Liver (tissue), 8 donors: ENCODE measurements at regions not wholly inside any gene's neighbourhood (a gene's known extent, or its start where the extent isn't known, plus 50 kb on each side); places are given as distances from the start of the nearest gene placed in this dataset.

Experiments
- DNase-seq: peaks from one replicate; pipeline ENCODE4 v3.0.0-alpha.2; 2017; ENCODE audit warnings: low spot score
- H3K27ac ChIP-seq, 2 donors: one replicate each; pipeline ENCODE4 v1.7.0; 2013; ENCODE audit warnings: inconsistent platforms in 2 of 2, low read length in 2 of 2, control low read depth in 1 of 2, low read depth in 1 of 2, mild to moderate bottlenecking in 1 of 2
- H3K27me3 ChIP-seq, 4 donors: one replicate each; pipeline versions ENCODE4 v1.6.1 to v1.7.0; 2013; ENCODE audit warnings: low read length in 3 of 4, inconsistent platforms in 1 of 4, mild to moderate bottlenecking in 1 of 4, moderate library complexity in 1 of 4; ENCODE audit not compliant: control insufficient read depth in 4 of 4, insufficient read depth in 4 of 4
- H3K36me3 ChIP-seq, 4 donors: one replicate each; pipeline versions ENCODE4 v1.6.1 to v1.7.0; 2013; ENCODE audit warnings: low read length in 3 of 4, mild to moderate bottlenecking in 3 of 4, low read depth in 1 of 4, moderate library complexity in 1 of 4; ENCODE audit not compliant: control insufficient read depth in 4 of 4, insufficient read depth in 3 of 4
- H3K4me1 ChIP-seq, 4 donors: one replicate each; pipeline versions ENCODE4 v1.6.1 to v1.7.0; 2013; ENCODE audit warnings: low read length in 3 of 4, mild to moderate bottlenecking in 3 of 4, moderate library complexity in 1 of 4; ENCODE audit not compliant: control insufficient read depth in 4 of 4, insufficient read depth in 4 of 4
- H3K4me3 ChIP-seq, 3 donors: one replicate each; pipeline versions ENCODE4 v1.6.1 to v1.7.0; 2013; ENCODE audit warnings: low read length in 3 of 3, control low read depth in 1 of 3, low read depth in 1 of 3, mild to moderate bottlenecking in 1 of 3
- H3K9ac ChIP-seq, 2 donors: one replicate each; pipeline ENCODE4 v1.7.0; 2013; ENCODE audit warnings: low read length in 2 of 2, mild to moderate bottlenecking in 2 of 2, moderate library complexity in 2 of 2, control low read depth in 1 of 2, low read depth in 1 of 2
- H3K9me3 ChIP-seq, 4 donors: one replicate each; pipeline versions ENCODE4 v1.6.1 to v1.7.0; 2013; ENCODE audit warnings: low read length in 3 of 4; ENCODE audit not compliant: control insufficient read depth in 4 of 4
- ATF3 ChIP-seq: IDR thresholded peaks from 2 replicates; pipeline ENCODE4 v1.6.1; 2016; ENCODE audit warnings: antibody characterized with exemption
- EGR1 ChIP-seq, 2 donors: IDR thresholded peaks; 2 replicates each; pipeline ENCODE4 v1.6.1; 2016 to 2018; ENCODE audit warnings: antibody characterized with exemption in 2 of 2, low read depth in 2 of 2
- FOXA1 ChIP-seq: IDR thresholded peaks from 2 replicates; pipeline ENCODE4 v1.6.1; 2016; ENCODE audit warnings: antibody characterized with exemption
- FOXA2 ChIP-seq: IDR thresholded peaks from 2 replicates; pipeline ENCODE4 v1.6.1; 2016; ENCODE audit warnings: antibody characterized with exemption
- GABPA ChIP-seq, 2 donors: IDR thresholded peaks in 1 of 2; conservative IDR thresholded peaks in 1 of 2; 2 replicates each; pipeline ENCODE4 v1.6.1; 2016; ENCODE audit warnings: antibody characterized with exemption in 2 of 2, mild to moderate bottlenecking in 1 of 2, moderate library complexity in 1 of 2
- HNF4A ChIP-seq, 2 donors: conservative IDR thresholded peaks; 2 replicates each; pipeline ENCODE4 v1.6.1; 2016; ENCODE audit warnings: antibody characterized with exemption in 2 of 2, mild to moderate bottlenecking in 2 of 2
- HNF4G ChIP-seq: IDR thresholded peaks from 2 replicates; pipeline ENCODE4 v1.6.1; 2016; ENCODE audit warnings: antibody characterized with exemption
- JUND ChIP-seq, 2 donors: IDR thresholded peaks; 2 replicates each; pipeline ENCODE4 v1.6.1; 2016; ENCODE audit warnings: antibody characterized with exemption in 2 of 2
- NR2F2 ChIP-seq: IDR thresholded peaks from 2 replicates; pipeline ENCODE4 v1.6.1; 2016; ENCODE audit warnings: antibody characterized with exemption
- RAD21 ChIP-seq, 2 donors: IDR thresholded peaks; 2 replicates each; pipeline ENCODE4 v1.6.1; 2016; ENCODE audit warnings: antibody characterized with exemption in 2 of 2, mild to moderate bottlenecking in 2 of 2
- RXRA ChIP-seq, 2 donors: IDR thresholded peaks; 2 replicates each; pipeline ENCODE4 v1.6.1; 2017 to 2018; ENCODE audit warnings: antibody characterized with exemption in 2 of 2, mild to moderate bottlenecking in 1 of 2
- SP1 ChIP-seq: IDR thresholded peaks from 2 replicates; pipeline ENCODE4 v1.6.1; 2018; ENCODE audit warnings: antibody characterized with exemption, mild to moderate bottlenecking
- TAF1 ChIP-seq: conservative IDR thresholded peaks from 2 replicates; pipeline ENCODE4 v1.6.1; 2016; ENCODE audit warnings: antibody characterized with exemption, mild to moderate bottlenecking
- YY1 ChIP-seq: IDR thresholded peaks from 2 replicates; pipeline ENCODE4 v1.6.1; 2016; ENCODE audit warnings: antibody characterized with exemption, mild to moderate bottlenecking
- WGBS: extraction: QIAGEN DNeasy Blood & Tissue Kit; methylation state at CpG from one replicate; pipeline ENCODE4 v1.1.7; 2013; 5-methylcytosine and 5-hydroxymethylcytosine counted together
- TF ChIP-seq, protein P1 (sequence below): IDR thresholded peaks from 2 replicates; pipeline ENCODE4 v1.6.1; 2016; ENCODE audit warnings: antibody characterized with exemption, mild to moderate bottlenecking
- TF ChIP-seq, protein P2 (sequence below): IDR thresholded peaks from 2 replicates; pipeline ENCODE4 v1.6.1; 2016; ENCODE audit warnings: antibody characterized with exemption
- TF ChIP-seq, protein P3 (sequence below): IDR thresholded peaks from 2 replicates; pipeline ENCODE4 v1.6.1; 2016; ENCODE audit warnings: antibody characterized with exemption
- TF ChIP-seq, protein P4 (sequence below): fragments of 150-350 bp; IDR thresholded peaks from 2 replicates; pipeline ENCODE4 v1.5.1; 2017; ENCODE audit warnings: improper control_type of control experiment, low read depth, low read length; ENCODE audit not compliant: missing input control
- donor health status: healthy.
- donor health status: healthy.
- donor health status: healthy.
- donor health status: healthy.
- donor health status: healthy.

- Histone ChIP-seq H3K9me3 (no peaks in the 10 kb centered on the region), H3K27ac (no peak overlapping the region), H3K9ac (no peak overlapping the region), H3K4me3 (no peak overlapping the region), H3K27me3 (no peaks in the 10 kb centered on the region), H3K36me3 (no peaks in the 10 kb centered on the region), H3K4me1 (no peaks in the 10 kb centered on the region)
- 89% methylated on average over 8 of the region's 8 CpGs for WGBS
- TF ChIP-seq, protein P1, sequence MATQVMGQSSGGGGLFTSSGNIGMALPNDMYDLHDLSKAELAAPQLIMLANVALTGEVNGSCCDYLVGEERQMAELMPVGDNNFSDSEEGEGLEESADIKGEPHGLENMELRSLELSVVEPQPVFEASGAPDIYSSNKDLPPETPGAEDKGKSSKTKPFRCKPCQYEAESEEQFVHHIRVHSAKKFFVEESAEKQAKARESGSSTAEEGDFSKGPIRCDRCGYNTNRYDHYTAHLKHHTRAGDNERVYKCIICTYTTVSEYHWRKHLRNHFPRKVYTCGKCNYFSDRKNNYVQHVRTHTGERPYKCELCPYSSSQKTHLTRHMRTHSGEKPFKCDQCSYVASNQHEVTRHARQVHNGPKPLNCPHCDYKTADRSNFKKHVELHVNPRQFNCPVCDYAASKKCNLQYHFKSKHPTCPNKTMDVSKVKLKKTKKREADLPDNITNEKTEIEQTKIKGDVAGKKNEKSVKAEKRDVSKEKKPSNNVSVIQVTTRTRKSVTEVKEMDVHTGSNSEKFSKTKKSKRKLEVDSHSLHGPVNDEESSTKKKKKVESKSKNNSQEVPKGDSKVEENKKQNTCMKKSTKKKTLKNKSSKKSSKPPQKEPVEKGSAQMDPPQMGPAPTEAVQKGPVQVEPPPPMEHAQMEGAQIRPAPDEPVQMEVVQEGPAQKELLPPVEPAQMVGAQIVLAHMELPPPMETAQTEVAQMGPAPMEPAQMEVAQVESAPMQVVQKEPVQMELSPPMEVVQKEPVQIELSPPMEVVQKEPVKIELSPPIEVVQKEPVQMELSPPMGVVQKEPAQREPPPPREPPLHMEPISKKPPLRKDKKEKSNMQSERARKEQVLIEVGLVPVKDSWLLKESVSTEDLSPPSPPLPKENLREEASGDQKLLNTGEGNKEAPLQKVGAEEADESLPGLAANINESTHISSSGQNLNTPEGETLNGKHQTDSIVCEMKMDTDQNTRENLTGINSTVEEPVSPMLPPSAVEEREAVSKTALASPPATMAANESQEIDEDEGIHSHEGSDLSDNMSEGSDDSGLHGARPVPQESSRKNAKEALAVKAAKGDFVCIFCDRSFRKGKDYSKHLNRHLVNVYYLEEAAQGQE = no peak
- TF ChIP-seq, protein P2, sequence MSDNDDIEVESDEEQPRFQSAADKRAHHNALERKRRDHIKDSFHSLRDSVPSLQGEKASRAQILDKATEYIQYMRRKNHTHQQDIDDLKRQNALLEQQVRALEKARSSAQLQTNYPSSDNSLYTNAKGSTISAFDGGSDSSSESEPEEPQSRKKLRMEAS = no peak
- TF ChIP-seq YY1 (no peak), GABPA (IDR thresholded peaks at IDR 0.05 in 1 of 2, conservative IDR thresholded peaks at IDR 0.05 in 1 of 2) (no peak), SP1 (no peak), HNF4G (no peak), RXRA (IDR thresholded peaks at IDR 0.05) (no peak), FOXA1 (no peak), RAD21 (IDR thresholded peaks at IDR 0.05) (no peak), ATF3 (no peak), HNF4A (conservative IDR thresholded peaks at IDR 0.05) (no peak), FOXA2 (no peak), NR2F2 (no peak), TAF1 (no peak), EGR1 (IDR thresholded peaks at IDR 0.05; ENCODE audit: low read depth in 2 of 2) (no peak), JUND (IDR thresholded peaks at IDR 0.05) (no peak)
- TF ChIP-seq, protein P3, sequence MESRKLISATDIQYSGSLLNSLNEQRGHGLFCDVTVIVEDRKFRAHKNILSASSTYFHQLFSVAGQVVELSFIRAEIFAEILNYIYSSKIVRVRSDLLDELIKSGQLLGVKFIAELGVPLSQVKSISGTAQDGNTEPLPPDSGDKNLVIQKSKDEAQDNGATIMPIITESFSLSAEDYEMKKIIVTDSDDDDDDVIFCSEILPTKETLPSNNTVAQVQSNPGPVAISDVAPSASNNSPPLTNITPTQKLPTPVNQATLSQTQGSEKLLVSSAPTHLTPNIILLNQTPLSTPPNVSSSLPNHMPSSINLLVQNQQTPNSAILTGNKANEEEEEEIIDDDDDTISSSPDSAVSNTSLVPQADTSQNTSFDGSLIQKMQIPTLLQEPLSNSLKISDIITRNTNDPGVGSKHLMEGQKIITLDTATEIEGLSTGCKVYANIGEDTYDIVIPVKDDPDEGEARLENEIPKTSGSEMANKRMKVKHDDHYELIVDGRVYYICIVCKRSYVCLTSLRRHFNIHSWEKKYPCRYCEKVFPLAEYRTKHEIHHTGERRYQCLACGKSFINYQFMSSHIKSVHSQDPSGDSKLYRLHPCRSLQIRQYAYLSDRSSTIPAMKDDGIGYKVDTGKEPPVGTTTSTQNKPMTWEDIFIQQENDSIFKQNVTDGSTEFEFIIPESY = no peak
- TF ChIP-seq, protein P4, sequence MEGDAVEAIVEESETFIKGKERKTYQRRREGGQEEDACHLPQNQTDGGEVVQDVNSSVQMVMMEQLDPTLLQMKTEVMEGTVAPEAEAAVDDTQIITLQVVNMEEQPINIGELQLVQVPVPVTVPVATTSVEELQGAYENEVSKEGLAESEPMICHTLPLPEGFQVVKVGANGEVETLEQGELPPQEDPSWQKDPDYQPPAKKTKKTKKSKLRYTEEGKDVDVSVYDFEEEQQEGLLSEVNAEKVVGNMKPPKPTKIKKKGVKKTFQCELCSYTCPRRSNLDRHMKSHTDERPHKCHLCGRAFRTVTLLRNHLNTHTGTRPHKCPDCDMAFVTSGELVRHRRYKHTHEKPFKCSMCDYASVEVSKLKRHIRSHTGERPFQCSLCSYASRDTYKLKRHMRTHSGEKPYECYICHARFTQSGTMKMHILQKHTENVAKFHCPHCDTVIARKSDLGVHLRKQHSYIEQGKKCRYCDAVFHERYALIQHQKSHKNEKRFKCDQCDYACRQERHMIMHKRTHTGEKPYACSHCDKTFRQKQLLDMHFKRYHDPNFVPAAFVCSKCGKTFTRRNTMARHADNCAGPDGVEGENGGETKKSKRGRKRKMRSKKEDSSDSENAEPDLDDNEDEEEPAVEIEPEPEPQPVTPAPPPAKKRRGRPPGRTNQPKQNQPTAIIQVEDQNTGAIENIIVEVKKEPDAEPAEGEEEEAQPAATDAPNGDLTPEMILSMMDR = no peak
- DNase-seq = no peak
These were observed 373.3 kb downstream of the CHSY3 start for GRCh38 chr5:130277522-130277921.

DNA sequence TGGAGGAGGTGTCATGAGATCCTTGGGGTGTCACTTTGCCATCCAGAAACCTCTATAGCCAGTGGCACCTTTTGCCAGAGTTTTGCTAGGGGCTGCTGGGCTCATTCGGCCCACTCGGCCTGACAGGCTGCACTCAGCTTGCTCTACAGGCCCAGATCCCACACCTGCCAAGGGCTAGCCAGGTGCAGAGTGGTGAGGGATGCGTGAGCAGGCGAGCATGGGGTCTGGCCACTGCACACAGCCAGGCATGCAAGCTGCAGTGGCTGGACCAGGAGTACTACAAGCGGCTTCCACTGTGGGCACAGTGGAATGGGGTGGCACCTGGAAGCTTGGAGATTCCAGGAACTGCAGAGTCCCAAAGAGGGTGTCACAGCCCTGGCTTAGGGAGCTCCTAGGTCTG is 372.7 kb downstream of the CHSY3 start:
- Histone ChIP-seq H3K27ac (no peak overlapping the region), H3K4me1 (no peaks in the 10 kb centered on the region), H3K27me3 (no peaks in the 10 kb centered on the region), H3K4me3 (no peak overlapping the region), H3K9me3 (no peaks in the 10 kb centered on the region), H3K36me3 (no peaks in the 10 kb centered on the region), H3K9ac (no peak overlapping the region)
- no peak for TF ChIP-seq NR2F2
- no peak for TF ChIP-seq JUND (IDR thresholded peaks at IDR 0.05)
- no peak for TF ChIP-seq RXRA (IDR thresholded peaks at IDR 0.05)
- no peak for TF ChIP-seq EGR1 (IDR thresholded peaks at IDR 0.05; ENCODE audit: low read depth in 2 of 2)
- TF ChIP-seq TAF1 = no peak
- no peak for TF ChIP-seq ATF3
- TF ChIP-seq, protein P2 = no peak
- TF ChIP-seq, protein P3 = no peak
- no peak for TF ChIP-seq HNF4G
- DNase-seq = no peak
- 85% methylated on average over 5 of the region's 5 CpGs for WGBS
